CD4-positive, alpha-beta T cell treated with Interleukin-4 for 1 hour (primary cell): ENCODE measurements at regions not wholly inside any gene's neighbourhood (a gene's known extent, or its start where the extent isn't known, plus 50 kb on each side); places are given as distances from the start of the nearest gene placed in this dataset.
"Not testable (repeated sequence)": the region's sequence is repeated elsewhere in the genome, so short reads cannot be mapped to it uniquely, and the experiment has no call there.

ENCODE experiments used
- DNase-seq, 2 donors: peaks; one replicate each; pipeline ENCODE4 v3.0.0-alpha.2; 2020 to 2022

DNA sequence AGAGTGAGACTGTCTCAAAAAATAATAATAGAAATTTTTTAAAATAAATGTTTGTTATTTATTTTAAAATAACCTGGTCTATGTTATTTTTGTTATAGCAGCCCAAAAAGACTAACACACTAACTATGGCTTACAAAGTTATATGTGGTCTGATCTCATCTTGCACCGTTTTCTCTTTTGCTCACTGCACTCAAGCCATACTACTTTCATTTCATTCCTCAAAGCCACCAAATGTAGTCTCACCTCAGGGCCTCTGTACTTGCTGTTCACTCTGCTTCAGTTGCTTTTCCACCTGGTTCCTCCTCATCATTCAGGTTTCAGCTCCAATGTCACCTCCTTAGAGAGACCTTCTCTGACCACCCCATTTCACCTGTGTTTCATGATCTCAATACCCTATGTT is 55.2 kb upstream of the MDM1 start:
- no peak for DNase-seq

GRCh38 chr12:68389305-68389704 is 57.1 kb upstream of the MDM1 start:
- no peak for DNase-seq

- no peak for DNase-seq
These were observed 59.8 kb upstream of the MDM1 start for GRCh38 chr12:68391937-68392336.

DNA sequence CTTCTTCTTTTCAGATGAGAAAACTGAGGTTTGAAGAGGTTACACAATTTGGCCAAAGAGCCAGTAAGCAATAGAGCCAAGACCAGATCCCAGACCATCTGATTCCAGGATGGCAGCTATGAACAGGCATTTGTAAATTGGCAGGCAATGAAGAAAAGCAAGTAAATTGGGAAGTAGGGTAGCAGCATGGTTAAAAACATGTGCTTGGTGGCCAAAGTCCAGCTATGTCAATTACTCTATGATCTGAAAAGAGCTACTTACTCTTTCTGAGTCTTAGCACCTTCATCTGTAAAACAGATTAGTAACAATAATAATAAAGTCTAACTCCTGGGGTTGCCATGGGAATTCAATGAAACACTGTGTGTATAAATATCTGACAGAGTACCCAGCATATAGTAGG is 60.2 kb upstream of the MDM1 start:
- DNase-seq = no peak

DNA sequence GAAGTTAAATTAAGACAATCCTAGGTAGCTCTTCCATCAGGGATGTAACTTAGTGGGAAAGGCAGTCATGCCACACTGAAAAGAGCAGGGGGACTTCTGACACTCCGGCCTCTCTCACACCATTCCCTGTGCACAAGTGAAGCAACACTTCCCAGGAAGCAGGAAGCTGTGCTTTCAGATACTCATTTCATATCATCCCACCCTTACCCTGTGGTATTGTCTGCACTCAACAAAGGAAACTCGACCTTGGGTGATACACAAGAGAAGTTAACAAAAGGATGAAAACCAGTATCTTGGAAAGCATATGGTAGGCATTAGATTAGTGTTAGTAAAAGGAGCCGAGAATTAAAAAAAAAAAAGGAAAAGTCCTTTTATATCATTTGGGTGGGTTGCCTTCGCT is 61.3 kb upstream of the MDM1 start:
- DNase-seq = no peak

GRCh38 chr12:68397566-68398158 is 65.5 kb upstream of the MDM1 start:
- DNase-seq = no peak

DNA sequence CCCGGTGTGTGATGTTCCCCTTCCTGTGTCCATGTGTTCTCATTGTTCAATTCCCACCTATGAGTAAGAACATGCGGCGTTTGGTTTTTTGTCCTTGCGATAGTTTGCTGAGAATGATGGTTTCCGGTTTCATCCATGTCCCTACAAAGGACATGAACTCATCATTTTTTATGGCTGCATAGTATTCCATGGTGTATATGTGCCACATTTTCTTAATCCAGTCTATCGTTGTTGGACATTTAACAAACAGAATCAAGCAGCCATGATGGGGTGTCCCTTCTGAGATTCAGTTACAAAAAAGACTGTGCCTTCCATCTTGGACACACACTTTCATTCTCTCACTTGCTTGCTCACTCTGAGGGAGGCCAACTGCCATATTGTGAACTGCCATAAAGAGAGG is 66.5 kb upstream of the MDM1 start:
- not testable (repeated sequence) for DNase-seq

DNA sequence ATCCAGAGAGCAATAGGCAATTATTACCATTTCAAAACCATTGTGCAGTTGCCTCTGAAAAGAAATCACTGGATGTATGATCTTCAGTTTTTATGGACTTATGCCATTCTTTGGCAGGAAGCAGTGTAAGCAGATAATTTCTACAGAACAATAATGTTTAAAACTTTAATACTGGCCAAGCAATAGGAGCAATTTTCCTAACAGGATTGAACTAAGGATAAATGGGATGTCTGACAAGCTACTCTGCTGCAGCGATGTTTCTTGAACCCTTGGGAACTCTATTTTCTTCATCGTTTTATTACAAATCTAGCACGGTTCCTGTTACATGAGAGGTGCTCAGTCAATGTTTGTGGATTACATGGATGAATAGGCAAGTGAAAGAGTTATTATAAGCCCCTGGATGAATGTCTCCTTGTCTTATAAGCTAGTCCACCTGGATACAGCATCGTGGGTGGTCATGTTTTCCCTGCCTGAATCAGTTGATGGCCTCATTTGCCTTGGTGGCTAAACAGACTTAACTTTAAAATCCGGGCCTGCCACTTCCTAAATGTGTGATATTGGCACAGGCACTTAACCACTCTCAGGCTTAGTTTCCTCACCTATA is 68.2 kb upstream of the MDM1 start:
- DNase-seq = no peak

GRCh38 chr12:68402422-68402821 is 70.3 kb upstream of the MDM1 start:
- DNase-seq = no peak

DNA sequence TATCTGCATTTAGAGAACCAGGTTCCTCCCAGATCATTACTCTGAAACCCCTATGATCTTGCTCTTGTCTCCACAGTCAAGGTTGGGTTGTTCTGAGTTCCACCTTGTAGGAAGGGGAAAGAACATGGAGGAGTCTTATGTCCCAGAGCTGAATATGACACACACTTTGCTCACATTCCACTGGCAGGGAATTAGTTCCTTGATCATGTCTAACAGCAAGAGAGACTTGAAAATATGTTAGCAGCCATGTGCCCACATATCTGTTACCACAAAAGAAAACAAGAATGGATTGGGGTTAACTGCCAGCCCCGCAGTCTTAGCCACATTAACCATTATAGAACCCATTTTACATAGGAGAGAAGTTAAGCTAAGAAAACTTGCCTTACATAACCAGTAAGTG is 71.1 kb upstream of the MDM1 start:
- no peak for DNase-seq

DNA sequence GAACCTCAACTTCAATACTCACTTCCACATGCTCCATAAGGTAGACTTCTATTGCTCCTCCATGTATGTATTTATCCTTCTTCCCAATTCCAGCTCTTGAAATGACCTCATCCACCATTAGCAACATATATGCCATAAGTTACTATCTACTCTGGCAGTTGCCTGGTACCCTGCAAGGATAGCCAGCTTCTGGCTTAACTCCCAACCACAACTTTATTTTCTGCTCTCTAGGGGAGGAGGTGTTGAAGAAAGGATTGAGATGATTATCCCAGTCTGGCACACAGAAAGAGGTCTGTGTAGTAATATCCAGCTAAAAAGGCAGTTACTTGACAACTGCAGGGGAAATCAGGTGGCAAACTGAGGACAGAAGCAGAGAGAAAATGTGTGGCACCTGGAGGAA is 71.5 kb upstream of the MDM1 start:
- DNase-seq = no peak

- no peak for DNase-seq
These were observed 73.2 kb upstream of the MDM1 start for GRCh38 chr12:68405343-68405781.

GRCh38 chr12:68406134-68406576 is 74.0 kb upstream of the MDM1 start:
- DNase-seq = peak in 1 of 2 donors; percentile 16

DNA sequence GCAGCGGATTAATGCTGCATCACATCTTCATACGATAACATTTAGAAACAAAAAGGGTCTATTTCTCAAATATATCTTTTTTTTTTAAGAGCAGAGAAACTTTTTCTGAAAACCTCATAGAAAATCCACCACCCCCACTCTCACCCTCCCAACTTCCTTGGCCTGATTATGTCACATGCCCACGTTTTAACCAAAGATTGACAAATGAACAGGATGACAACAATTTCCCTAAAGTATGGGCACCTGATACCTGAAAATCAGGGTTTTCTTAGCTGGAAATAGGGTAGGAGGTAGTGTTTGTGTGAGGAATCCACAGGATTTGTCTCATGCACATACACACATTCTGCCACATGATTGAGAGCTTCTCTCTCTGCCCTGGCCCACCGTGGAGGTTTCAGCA is 74.7 kb upstream of the MDM1 start:
- DNase-seq = no peak

DNA sequence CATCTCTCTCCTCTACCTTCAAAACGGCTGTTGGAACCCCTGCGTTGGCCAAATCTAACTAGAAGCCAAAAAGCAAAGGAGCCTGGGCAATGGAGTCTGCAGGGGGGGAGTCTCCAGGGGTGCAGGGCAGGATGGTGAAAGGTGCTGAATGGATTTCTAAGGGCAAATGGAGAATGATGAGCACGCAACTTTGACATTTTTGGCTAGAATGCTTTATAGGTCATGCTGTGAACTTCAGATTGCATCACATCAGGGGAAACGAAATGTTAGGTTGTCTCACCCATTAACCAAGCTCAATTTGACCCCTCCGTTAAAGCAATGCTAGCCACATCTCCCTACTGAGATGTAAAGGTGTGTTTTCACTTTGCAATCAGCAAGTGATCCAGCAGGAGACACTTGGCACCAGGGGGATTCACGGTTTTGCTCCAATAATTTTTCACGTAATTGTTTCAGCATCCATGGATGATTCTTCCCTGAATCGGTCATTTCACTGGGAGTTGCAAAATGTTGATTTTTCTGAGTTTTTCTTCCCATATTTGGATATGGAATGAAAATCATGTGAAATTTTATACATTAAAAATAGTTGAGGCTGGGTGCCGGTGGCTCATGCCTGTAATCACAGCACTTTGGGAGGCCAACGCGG is 78.0 kb upstream of the MDM1 start:
- DNase-seq = no peak

DNA sequence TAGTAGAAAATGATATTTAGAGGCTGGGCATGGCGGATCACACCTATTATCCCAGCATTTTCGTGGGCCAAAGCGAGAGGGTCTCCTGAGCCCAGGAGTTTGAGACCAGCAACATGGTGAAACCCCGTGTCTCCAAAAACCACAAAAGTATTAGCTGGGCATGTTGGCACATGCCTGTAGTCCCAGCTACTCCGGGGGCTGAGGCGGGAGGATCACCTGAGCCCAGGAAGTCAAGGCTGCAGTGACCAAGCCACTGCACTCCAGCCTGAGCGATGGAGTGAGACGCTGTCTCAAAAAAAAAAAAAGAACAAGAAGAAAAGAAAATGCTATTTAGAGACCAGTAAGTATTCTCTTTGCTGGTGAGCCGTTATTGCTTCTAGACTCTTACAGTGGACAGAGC is 79.2 kb upstream of the MDM1 start:
- no peak for DNase-seq

DNA sequence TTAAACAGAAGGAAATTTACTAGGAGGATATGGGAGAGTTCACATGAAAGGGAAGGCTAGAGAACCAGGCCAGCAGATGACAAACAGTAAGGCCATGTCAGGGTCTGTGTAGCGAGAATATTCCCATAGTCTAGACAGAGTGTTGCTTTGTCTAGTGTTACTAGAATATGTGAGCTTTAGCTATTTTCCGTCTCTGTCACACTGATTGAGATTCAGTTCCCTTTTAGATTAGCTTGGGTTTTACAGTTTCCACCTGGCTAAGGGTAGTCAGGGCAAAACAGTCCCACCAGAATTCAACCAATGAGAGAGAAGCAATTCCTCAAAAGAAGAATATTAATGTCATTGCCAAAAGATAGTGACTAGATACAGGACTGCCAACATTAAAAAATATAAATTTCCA is 82.8 kb upstream of the MDM1 start:
- DNase-seq = no peak

- no peak for DNase-seq
These were observed 84.2 kb upstream of the MDM1 start for GRCh38 chr12:68416350-68416749.

DNA sequence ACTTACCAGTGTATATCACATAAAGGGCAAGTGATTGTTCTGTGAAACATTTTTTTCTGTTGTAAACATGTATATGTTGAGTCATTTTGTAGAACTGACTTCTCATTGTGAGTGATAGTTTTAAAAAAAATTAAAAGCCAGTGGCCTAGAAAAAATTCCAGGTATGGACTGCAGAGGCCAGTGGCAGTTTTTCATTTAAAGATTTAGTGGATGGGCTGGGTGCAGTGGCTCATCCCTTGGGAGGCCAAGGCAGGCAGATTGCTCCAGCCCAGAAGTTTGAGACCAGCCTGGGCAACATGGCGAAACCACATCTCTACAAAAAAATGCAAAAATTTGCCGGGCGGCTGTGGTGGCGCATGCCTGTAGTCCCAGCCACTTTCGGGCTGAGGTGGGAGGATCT is 84.7 kb upstream of the MDM1 start:
- DNase-seq = no peak

DNA sequence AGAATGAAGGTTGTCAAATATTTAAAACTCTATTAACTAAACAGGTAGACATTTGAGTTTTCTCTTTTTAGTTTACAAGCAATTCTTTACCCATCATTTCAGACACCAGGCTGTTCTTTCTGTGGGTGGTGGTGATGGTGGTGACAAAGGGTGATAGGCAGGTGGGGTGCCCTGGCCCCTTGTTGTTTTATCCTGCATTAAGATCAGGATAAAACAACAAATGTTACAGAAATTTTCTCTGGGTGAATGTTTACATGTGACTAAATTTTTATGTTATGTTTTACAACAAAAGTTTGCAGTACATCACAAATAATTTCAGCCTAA is 85.9 kb upstream of the MDM1 start:
- DNase-seq = no peak

GRCh38 chr12:68420225-68421010 is 88.3 kb upstream of the MDM1 start:
- DNase-seq = no peak

DNA sequence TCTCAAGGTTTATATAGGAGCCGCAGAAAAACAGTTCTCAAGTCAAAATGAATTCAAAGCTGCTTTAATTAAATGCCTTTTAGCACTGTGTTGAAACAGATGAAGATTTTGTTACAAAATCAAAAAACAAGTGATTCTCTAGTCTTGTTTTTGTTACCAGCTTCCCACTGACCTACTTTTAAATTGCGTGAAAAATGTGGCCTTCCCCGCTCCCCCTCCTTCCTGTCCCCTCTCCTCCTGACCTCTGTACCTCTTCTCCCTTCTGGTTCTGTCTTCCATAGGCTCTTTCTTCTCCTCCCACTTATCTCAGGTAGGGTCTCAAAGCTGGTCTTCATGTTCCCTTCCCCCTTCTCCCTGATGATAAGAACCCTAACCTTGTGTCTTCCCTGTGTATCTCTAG is 90.0 kb upstream of the MDM1 start:
- no peak for DNase-seq

- no peak for DNase-seq
These were observed 90.9 kb upstream of the MDM1 start for GRCh38 chr12:68422956-68423574.

- DNase-seq = no peak
These were observed 93.8 kb upstream of the MDM1 start for GRCh38 chr12:68425998-68426397.
